Spleen (tissue), 11 donors: ENCODE measurements at regions not wholly inside any gene's neighbourhood (a gene's known extent, or its start where the extent isn't known, plus 50 kb on each side); places are given as distances from the start of the nearest gene placed in this dataset.

Source experiments
- DNase-seq: peaks from one replicate; pipeline ENCODE4 v3.0.0-alpha.2; 2020
- H3K27ac ChIP-seq, 8 donors: fragments of 200-600 bp; sonication (generic) in 7 of 8; 1 replicate in 4 of 8; 2 replicates in 4 of 8; pipeline versions ENCODE4 v1.5.0 to v1.8.0; 2016 to 2021; ENCODE audit warnings: inconsistent platforms in 4 of 8, mild to moderate bottlenecking in 4 of 8, moderate library complexity in 1 of 8
- H3K27me3 ChIP-seq, 7 donors: fragments of 200-600 bp; sonication (generic) in 6 of 7; replicated peaks in 1 of 7; 1 replicate in 4 of 7; 2 replicates in 3 of 7; pipeline versions ENCODE4 v1.5.0 to v1.8.0; 2016 to 2021; ENCODE audit warnings: inconsistent platforms in 3 of 7, mild to moderate bottlenecking in 1 of 7
- H3K36me3 ChIP-seq, 6 donors: fragments of 200-600 bp; sonication (generic) in 5 of 6; 1 replicate in 4 of 6; 2 replicates in 2 of 6; pipeline versions ENCODE4 v1.5.0 to v1.8.0; 2016 to 2021; ENCODE audit warnings: inconsistent platforms in 2 of 6
- H3K4me1 ChIP-seq, 6 donors: fragments of 200-600 bp; sonication (generic) in 5 of 6; 1 replicate in 3 of 6; 2 replicates in 3 of 6; pipeline versions ENCODE4 v1.5.0 to v1.8.0; 2016 to 2021; ENCODE audit warnings: inconsistent platforms in 3 of 6
- H3K4me3 ChIP-seq, 8 donors: fragments of 200-600 bp; sonication (generic) in 7 of 8; 1 replicate in 4 of 8; 2 replicates in 4 of 8; pipeline versions ENCODE4 v1.5.0 to v1.8.0; 2016 to 2021; ENCODE audit warnings: inconsistent platforms in 4 of 8, mild to moderate bottlenecking in 4 of 8, moderate library complexity in 2 of 8
- H3K9me3 ChIP-seq, 8 donors: fragments of 200-600 bp; sonication (generic) in 7 of 8; 1 replicate in 4 of 8; 2 replicates in 4 of 8; pipeline versions ENCODE4 v1.5.0 to v1.8.0; 2016 to 2021; ENCODE audit warnings: inconsistent platforms in 4 of 8
- CTCF ChIP-seq, 11 experiments: fragments of 200-600 bp in 7 of 11; fragments of 450-650 bp in 4 of 11; sonication (generic) in 4 of 11; IDR thresholded peaks in 8 of 11; conservative IDR thresholded peaks in 3 of 11; 1 replicate in 7 of 11; 2 replicates in 4 of 11; pipeline versions ENCODE4 v1.4.0 to v1.8.0; 2016 to 2021; ENCODE audit warnings: antibody characterized with exemption in 11 of 11, inconsistent platforms in 4 of 11, mild to moderate bottlenecking in 1 of 11
- POLR2A ChIP-seq, 3 donors: fragments of 450-650 bp; IDR thresholded peaks; one replicate each; pipeline ENCODE4 v1.5.1; 2017; ENCODE audit warnings: antibody characterized with exemption in 3 of 3, mild to moderate bottlenecking in 1 of 3
- POLR2AphosphoS5 ChIP-seq, 3 donors: sonication (generic); formaldehyde crosslinking; IDR thresholded peaks; one replicate each; pipeline ENCODE4 v1.5.1; 2017; ENCODE audit warnings: antibody characterized with exemption in 3 of 3
- WGBS, 5 donors: extraction: QIAGEN DNeasy Blood & Tissue Kit in 3 of 5; methylation state at CpG; one replicate each; pipeline versions ENCODE4 v1.1.5 to v1.1.7; 2013 to 2018; 5-methylcytosine and 5-hydroxymethylcytosine counted together
- intact Hi-C: fragments of 100-400 bp; cut with DNase I; formaldehyde crosslinking; loops from one replicate; pipeline ENCODE4 v1.15.0; 2023; ENCODE audit warnings: low total_unique reads
- donor health status: healthy with polysubstance abuse.
- donor health status: DM: no; HTN: no; CAD: no; lungs with moderate emphysema.
- donor health status: DM: no; HTN: no; CAD: no.
- donor health status: Bipolar disorder and iron deficiency.
- donor health status: healthy.
- donor health status: DM: no; HTN: no; CAD: no.
- donor health status: DM: yes; HTN: yes; CAD: no.

DNA sequence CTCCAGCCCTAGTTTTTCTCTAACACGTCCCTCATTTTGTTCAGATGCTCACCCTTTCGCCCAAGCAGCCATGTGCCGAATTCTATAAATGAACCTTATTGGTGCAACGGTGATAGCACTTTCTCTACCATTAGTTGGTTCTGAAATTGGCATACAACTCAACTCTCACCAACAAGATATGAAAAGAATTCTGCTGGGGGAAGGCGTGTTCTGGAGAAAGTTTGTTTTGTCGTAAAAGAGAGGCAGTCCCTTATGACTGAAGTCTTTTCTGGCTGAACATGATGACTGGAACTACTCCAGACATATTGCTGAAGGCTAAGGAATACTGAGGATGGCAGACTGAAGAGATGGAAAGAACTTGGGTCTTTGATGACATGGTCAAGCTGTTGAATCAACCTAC is 91.8 kb upstream of the UBE2E2 start:
- Histone ChIP-seq H3K4me3 (no peak overlapping the region), H3K9me3 (no peaks in the 10 kb centered on the region), H3K27me3 (no peaks in the 10 kb centered on the region), H3K4me1 (peaks cover 0 to 17% (median 2%) of the 10 kb centered on the region in 6 donors), H3K27ac (no peak overlapping the region), H3K36me3 (no peaks in the 10 kb centered on the region)
- DNase-seq: no peak
- intact Hi-C loops: no loop called here
- WGBS, 5 donors: 91 to 98% (median 95%) methylated on average over 6 of the region's 6 CpGs
- TF ChIP-seq POLR2AphosphoS5 (IDR thresholded peaks at IDR 0.05): no peak
- no peak for TF ChIP-seq POLR2A (IDR thresholded peaks at IDR 0.05)
- TF ChIP-seq CTCF (IDR thresholded peaks at IDR 0.05 in 8 of 11, conservative IDR thresholded peaks at IDR 0.05 in 3 of 11): no peak

DNA sequence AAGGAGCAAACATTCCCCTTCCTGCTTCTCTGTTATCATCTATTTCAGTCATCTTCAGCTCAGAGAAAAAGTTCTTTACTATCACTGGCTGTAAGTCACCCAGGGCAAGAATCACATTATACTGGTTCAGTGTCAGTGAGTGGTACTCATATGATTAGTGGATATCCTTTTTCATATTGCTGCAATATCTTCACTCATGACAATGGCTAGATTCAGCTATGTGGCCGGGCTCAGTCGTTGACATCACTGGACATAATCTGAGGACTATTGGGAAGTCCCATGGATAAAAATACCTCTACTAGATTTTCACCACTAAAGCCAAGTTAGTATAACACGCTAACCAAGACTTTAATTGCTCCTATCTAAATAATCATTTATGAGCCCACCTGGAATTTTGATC is 91.3 kb upstream of the UBE2E2 start:
- no peak for DNase-seq
- 89 to 97% (median 93%) methylated on average over 3 of the region's 3 CpGs for WGBS, 5 donors
- no peak for TF ChIP-seq POLR2AphosphoS5 (IDR thresholded peaks at IDR 0.05)
- TF ChIP-seq POLR2A (IDR thresholded peaks at IDR 0.05): no peak
- TF ChIP-seq CTCF (IDR thresholded peaks at IDR 0.05 in 8 of 11, conservative IDR thresholded peaks at IDR 0.05 in 3 of 11): no peak
- Histone ChIP-seq H3K4me3 (no peak overlapping the region), H3K27ac (no peak overlapping the region), H3K36me3 (no peaks in the 10 kb centered on the region), H3K4me1 (peaks cover 0 to 17% (median 2%) of the 10 kb centered on the region in 6 donors), H3K9me3 (no peaks in the 10 kb centered on the region), H3K27me3 (no peaks in the 10 kb centered on the region)
- intact Hi-C loops: no loop called here

DNA sequence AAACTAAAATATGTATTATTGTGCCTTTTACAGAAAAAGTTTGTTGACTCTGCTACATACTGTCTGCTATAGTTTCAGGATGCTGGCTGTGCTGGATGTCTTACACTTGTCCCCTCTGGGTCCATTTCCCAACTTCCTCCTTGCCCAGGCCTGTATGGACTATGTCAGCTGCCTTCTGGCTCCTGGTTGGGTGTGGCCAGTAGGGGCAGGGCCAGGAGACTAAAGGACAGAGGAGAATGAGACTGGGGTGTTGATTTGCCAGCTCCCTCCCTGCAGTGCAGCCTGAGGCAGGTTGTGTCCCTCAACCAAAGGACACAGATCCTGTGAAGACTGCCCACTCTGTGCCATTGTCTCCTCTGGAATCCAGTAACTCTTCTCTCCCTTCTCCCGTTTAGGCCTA is 90.6 kb upstream of the UBE2E2 start:
- no peaks in the 10 kb centered on the region for H3K36me3 ChIP-seq
- H3K9me3 ChIP-seq: no peaks in the 10 kb centered on the region
- 78 to 93% (median 84%) methylated on average over 1 of the region's 1 CpG for WGBS, 5 donors
- H3K27ac ChIP-seq: no peak overlapping the region
- peaks cover 0 to 17% (median 2%) of the 10 kb centered on the region in 6 donors for H3K4me1 ChIP-seq
- TF ChIP-seq CTCF (IDR thresholded peaks at IDR 0.05 in 8 of 11, conservative IDR thresholded peaks at IDR 0.05 in 3 of 11): no peak
- no peak for TF ChIP-seq POLR2AphosphoS5 (IDR thresholded peaks at IDR 0.05)
- no peak for TF ChIP-seq POLR2A (IDR thresholded peaks at IDR 0.05)
- H3K4me3 ChIP-seq: no peak overlapping the region
- no peaks in the 10 kb centered on the region for H3K27me3 ChIP-seq
- DNase-seq: no peak
- intact Hi-C loops: no loop called here

DNA sequence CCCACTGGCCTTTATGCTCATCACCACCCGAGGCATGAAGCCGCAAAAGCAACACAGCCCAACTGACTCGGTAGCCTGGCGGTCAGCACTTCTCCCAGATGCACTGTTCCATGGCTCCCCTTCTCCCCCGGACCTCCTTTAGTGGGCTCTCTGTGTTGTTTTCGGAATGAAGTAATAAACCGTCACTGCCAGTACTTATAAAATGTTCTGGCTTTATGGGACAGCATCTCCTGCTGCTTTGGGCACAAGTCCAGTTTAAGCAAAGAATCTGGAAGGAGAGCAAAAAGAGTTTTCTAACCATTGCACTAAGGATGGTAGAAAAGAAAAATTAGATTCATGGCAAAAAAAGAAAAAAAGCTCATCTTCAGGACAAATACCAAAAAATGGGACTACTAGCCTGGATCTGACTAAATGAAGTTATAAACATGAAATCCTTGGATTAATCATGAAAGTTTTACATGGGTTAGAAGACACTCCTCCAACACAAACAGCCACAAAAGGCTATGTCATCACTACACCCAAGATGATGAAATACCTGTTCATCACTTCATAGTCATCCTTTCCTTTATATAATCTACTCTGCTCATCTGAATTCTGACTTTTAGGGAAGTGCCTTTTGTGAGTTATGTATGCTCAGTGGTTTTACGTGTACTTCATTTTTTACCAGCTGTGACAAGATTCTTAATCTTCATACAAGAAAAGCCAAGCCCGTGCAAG is 89.5 kb upstream of the UBE2E2 start:
- Histone ChIP-seq H3K9me3 (no peaks in the 10 kb centered on the region), H3K27me3 (no peaks in the 10 kb centered on the region), H3K27ac (no peak overlapping the region), H3K36me3 (no peaks in the 10 kb centered on the region), H3K4me3 (no peak overlapping the region), H3K4me1 (peaks cover 0 to 17% (median 2%) of the 10 kb centered on the region in 6 donors)
- 69 to 78% (median 75%) methylated on average over 9 of the region's 9 CpGs for WGBS, 5 donors
- intact Hi-C loops: no loop called here
- no peak for DNase-seq
- TF ChIP-seq CTCF (IDR thresholded peaks at IDR 0.05 in 8 of 11, conservative IDR thresholded peaks at IDR 0.05 in 3 of 11) (no peak), POLR2A (IDR thresholded peaks at IDR 0.05) (no peak), POLR2AphosphoS5 (IDR thresholded peaks at IDR 0.05) (no peak)
